WI38 (cell line): ENCODE measurements at regions not wholly inside any gene's neighbourhood (a gene's known extent, or its start where the extent isn't known, plus 50 kb on each side); places are given as distances from the start of the nearest gene placed in this dataset.
"Not testable (repeated sequence)": the region's sequence is repeated elsewhere in the genome, so short reads cannot be mapped to it uniquely, and the experiment has no call there.

ENCODE experiments used
- H3K4me3 ChIP-seq: 2 replicates; pipeline ENCODE4 v1.5.1; 2011; ENCODE audit warnings: low read depth, mild to moderate bottlenecking, control low read depth, low read length
- CTCF ChIP-seq: IDR thresholded peaks from 2 replicates; pipeline ENCODE4 v1.5.1; 2012; ENCODE audit warnings: low read depth, mild to moderate bottlenecking, control low read depth, low read length

GRCh38 chr2:224222291-224222690 is 179.6 kb downstream of the FAM124B start:
- H3K4me3 ChIP-seq = no peak overlapping the region
- no peak for TF ChIP-seq CTCF

GRCh38 chr2:224221455-224221913 is 180.4 kb downstream of the FAM124B start:
- H3K4me3 ChIP-seq = no peak overlapping the region
- no peak for TF ChIP-seq CTCF

GRCh38 chr2:224220586-224221255 is 181.2 kb downstream of the FAM124B start:
- no peak for TF ChIP-seq CTCF
- no peak overlapping the region for H3K4me3 ChIP-seq

- no peak overlapping the region for H3K4me3 ChIP-seq
- no peak for TF ChIP-seq CTCF
These were observed 180.7 kb upstream of the SERPINE2 start for GRCh38 chr2:224219781-224220180.

GRCh38 chr2:224217962-224218347 is 178.9 kb upstream of the SERPINE2 start:
- no peak for TF ChIP-seq CTCF
- no peak overlapping the region for H3K4me3 ChIP-seq

- TF ChIP-seq CTCF = no peak
These were observed 178.3 kb upstream of the SERPINE2 start for GRCh38 chr2:224217233-224217961.

GRCh38 chr2:224215611-224216010 is 176.5 kb upstream of the SERPINE2 start:
- H3K4me3 ChIP-seq = not testable (repeated sequence)

More at GRCh38 chr2:224217233-224217961, 178.3 kb upstream of the SERPINE2 start:
- H3K4me3 ChIP-seq = no peak overlapping the region
